ENCODE measurements at regions not wholly inside any gene's neighbourhood (a gene's known extent, or its start where the extent isn't known, plus 50 kb on each side); places are given as distances from the start of the nearest gene placed in this dataset.

GRCh38 chr7:93015101-93015778 lies 102.5 kb downstream of the SAMD9 start:
- H3K27ac ChIP-seq (ENCODE audit: low read length), result no peak overlapping the region

GRCh38 chr7:93014410-93014809 lies 103.4 kb downstream of the SAMD9 start:
- Histone ChIP-seq H3K9me3 (ENCODE audit: insufficient read depth, low read depth, low read length) (no peaks in the 10 kb centered on the region), H3K36me3 (ENCODE audit: insufficient read depth, low read depth, low read length) (no peaks in the 10 kb centered on the region), H3K27me3 (ENCODE audit: insufficient read depth, low read length) (no peaks in the 10 kb centered on the region), H3K27ac (ENCODE audit: low read length) (no peak overlapping the region), H3K4me1 (ENCODE audit: insufficient read depth, low read length) (peaks cover 10% of the 10 kb centered on the region; the same call in 1 of the 2 replicates), H3K9ac (ENCODE audit: low read depth, low read length) (no peak overlapping the region), H3K4me3 (ENCODE audit: low read length) (no peak overlapping the region)

More at GRCh38 chr7:93015101-93015778, 102.5 kb downstream of the SAMD9 start:
- no peaks in the 10 kb centered on the region for H3K36me3 ChIP-seq (ENCODE audit: insufficient read depth, low read depth, low read length)
- H3K4me3 ChIP-seq (ENCODE audit: low read length), result no peak overlapping the region
- H3K4me1 ChIP-seq (ENCODE audit: insufficient read depth, low read length), result peaks cover 10% of the 10 kb centered on the region; the same call in 1 of the 2 replicates
- H3K9me3 ChIP-seq (ENCODE audit: insufficient read depth, low read depth, low read length), result no peaks in the 10 kb centered on the region
- H3K27me3 ChIP-seq (ENCODE audit: insufficient read depth, low read length), result no peaks in the 10 kb centered on the region
- H3K9ac ChIP-seq (ENCODE audit: low read depth, low read length), result no peak overlapping the region

- Histone ChIP-seq H3K27me3 (ENCODE audit: insufficient read depth, low read length) (no peaks in the 10 kb centered on the region), H3K4me3 (ENCODE audit: low read length) (no peak overlapping the region), H3K4me1 (ENCODE audit: insufficient read depth, low read length) (peaks cover 10% of the 10 kb centered on the region; the same call in 1 of the 2 replicates), H3K36me3 (ENCODE audit: insufficient read depth, low read depth, low read length) (no peaks in the 10 kb centered on the region), H3K9me3 (ENCODE audit: insufficient read depth, low read depth, low read length) (no peaks in the 10 kb centered on the region), H3K27ac (ENCODE audit: low read length) (no peak overlapping the region), H3K9ac (ENCODE audit: low read depth, low read length) (no peak overlapping the region)
Observed at GRCh38 chr7:93013446-93014061, 104.2 kb downstream of the SAMD9 start.

- Histone ChIP-seq H3K9me3 (ENCODE audit: insufficient read depth, low read depth, low read length) (no peaks in the 10 kb centered on the region), H3K36me3 (ENCODE audit: insufficient read depth, low read depth, low read length) (no peaks in the 10 kb centered on the region), H3K27ac (ENCODE audit: low read length) (no peak overlapping the region), H3K9ac (ENCODE audit: low read depth, low read length) (no peak overlapping the region), H3K27me3 (ENCODE audit: insufficient read depth, low read length) (no peaks in the 10 kb centered on the region), H3K4me1 (ENCODE audit: insufficient read depth, low read length) (peaks cover 10% of the 10 kb centered on the region; the same call in 1 of the 2 replicates), H3K4me3 (ENCODE audit: low read length) (no peak overlapping the region)
Observed at GRCh38 chr7:93011351-93012294, 106.2 kb downstream of the SAMD9 start.

GRCh38 chr7:93008833-93009232 lies 108.9 kb downstream of the SAMD9 start:
- Histone ChIP-seq H3K9ac (ENCODE audit: low read depth, low read length) (no peak overlapping the region), H3K4me1 (ENCODE audit: insufficient read depth, low read length) (no peaks in the 10 kb centered on the region), H3K36me3 (ENCODE audit: insufficient read depth, low read depth, low read length) (no peaks in the 10 kb centered on the region), H3K9me3 (ENCODE audit: insufficient read depth, low read depth, low read length) (no peaks in the 10 kb centered on the region), H3K27ac (ENCODE audit: low read length) (no peak overlapping the region), H3K27me3 (ENCODE audit: insufficient read depth, low read length) (no peaks in the 10 kb centered on the region), H3K4me3 (ENCODE audit: low read length) (no peak overlapping the region)

GRCh38 chr7:93006480-93007095 lies 111.2 kb downstream of the SAMD9 start:
- H3K9ac ChIP-seq (ENCODE audit: low read depth, low read length), result no peak overlapping the region
- no peak overlapping the region for H3K27ac ChIP-seq (ENCODE audit: low read length)
- H3K4me1 ChIP-seq (ENCODE audit: insufficient read depth, low read length), result no peaks in the 10 kb centered on the region
- no peaks in the 10 kb centered on the region for H3K27me3 ChIP-seq (ENCODE audit: insufficient read depth, low read length)
- no peaks in the 10 kb centered on the region for H3K9me3 ChIP-seq (ENCODE audit: insufficient read depth, low read depth, low read length)
- no peaks in the 10 kb centered on the region for H3K36me3 ChIP-seq (ENCODE audit: insufficient read depth, low read depth, low read length)
- H3K4me3 ChIP-seq (ENCODE audit: low read length), result no peak overlapping the region

- H3K36me3 ChIP-seq (ENCODE audit: insufficient read depth, low read depth, low read length), result no peaks in the 10 kb centered on the region
- H3K4me1 ChIP-seq (ENCODE audit: insufficient read depth, low read length), result no peaks in the 10 kb centered on the region
- no peak overlapping the region for H3K9ac ChIP-seq (ENCODE audit: low read depth, low read length)
- no peak overlapping the region for H3K4me3 ChIP-seq (ENCODE audit: low read length)
- no peaks in the 10 kb centered on the region for H3K9me3 ChIP-seq (ENCODE audit: insufficient read depth, low read depth, low read length)
- H3K27me3 ChIP-seq (ENCODE audit: insufficient read depth, low read length), result no peaks in the 10 kb centered on the region
- no peak overlapping the region for H3K27ac ChIP-seq (ENCODE audit: low read length)
Observed at GRCh38 chr7:93004906-93005305, 112.9 kb downstream of the SAMD9 start.

- no peaks in the 10 kb centered on the region for H3K36me3 ChIP-seq (ENCODE audit: insufficient read depth, low read depth, low read length)
Observed at GRCh38 chr7:92997719-92998118, 120.1 kb downstream of the SAMD9 start.

GRCh38 chr7:92997152-92997551 lies 120.6 kb downstream of the SAMD9 start:
- H3K9me3 ChIP-seq (ENCODE audit: insufficient read depth, low read depth, low read length), result no peaks in the 10 kb centered on the region
- H3K27ac ChIP-seq (ENCODE audit: low read length), result no peak overlapping the region
- H3K27me3 ChIP-seq (ENCODE audit: insufficient read depth, low read length), result no peaks in the 10 kb centered on the region
- H3K4me3 ChIP-seq (ENCODE audit: low read length), result no peak overlapping the region
- H3K36me3 ChIP-seq (ENCODE audit: insufficient read depth, low read depth, low read length), result no peaks in the 10 kb centered on the region
- no peak overlapping the region for H3K9ac ChIP-seq (ENCODE audit: low read depth, low read length)
- H3K4me1 ChIP-seq (ENCODE audit: insufficient read depth, low read length), result peaks cover 9% of the 10 kb centered on the region; the same call in 1 of the 2 replicates

More at GRCh38 chr7:92997719-92998118, 120.1 kb downstream of the SAMD9 start:
- no peaks in the 10 kb centered on the region for H3K9me3 ChIP-seq (ENCODE audit: insufficient read depth, low read depth, low read length)
- peaks cover 3% of the 10 kb centered on the region; the same call in 1 of the 2 replicates for H3K4me1 ChIP-seq (ENCODE audit: insufficient read depth, low read length)
- H3K4me3 ChIP-seq (ENCODE audit: low read length), result no peak overlapping the region
- H3K27me3 ChIP-seq (ENCODE audit: insufficient read depth, low read length), result no peaks in the 10 kb centered on the region
- H3K9ac ChIP-seq (ENCODE audit: low read depth, low read length), result no peak overlapping the region
- H3K27ac ChIP-seq (ENCODE audit: low read length), result no peak overlapping the region

- Histone ChIP-seq H3K27ac (ENCODE audit: low read length) (no peak overlapping the region), H3K4me3 (ENCODE audit: low read length) (no peak overlapping the region), H3K36me3 (ENCODE audit: insufficient read depth, low read depth, low read length) (no peaks in the 10 kb centered on the region), H3K4me1 (ENCODE audit: insufficient read depth, low read length) (peaks cover 12% of the 10 kb centered on the region; the same call in 1 of the 2 replicates), H3K27me3 (ENCODE audit: insufficient read depth, low read length) (no peaks in the 10 kb centered on the region), H3K9ac (ENCODE audit: low read depth, low read length) (no peak overlapping the region), H3K9me3 (ENCODE audit: insufficient read depth, low read depth, low read length) (no peaks in the 10 kb centered on the region)
Observed at GRCh38 chr7:92994901-92995300, 122.9 kb downstream of the SAMD9 start.

GRCh38 chr7:92992932-92993331 lies 124.8 kb downstream of the SAMD9 start:
- no peak overlapping the region for H3K9ac ChIP-seq (ENCODE audit: low read depth, low read length)
- H3K27me3 ChIP-seq (ENCODE audit: insufficient read depth, low read length), result no peaks in the 10 kb centered on the region

More at GRCh38 chr7:92992932-92993331, 124.8 kb downstream of the SAMD9 start:
- H3K4me1 ChIP-seq (ENCODE audit: insufficient read depth, low read length), result peaks cover 12% of the 10 kb centered on the region; the same call in 1 of the 2 replicates
- no peaks in the 10 kb centered on the region for H3K36me3 ChIP-seq (ENCODE audit: insufficient read depth, low read depth, low read length)
- H3K27ac ChIP-seq (ENCODE audit: low read length), result no peak overlapping the region
- H3K4me3 ChIP-seq (ENCODE audit: low read length), result no peak overlapping the region
- H3K9me3 ChIP-seq (ENCODE audit: insufficient read depth, low read depth, low read length), result no peaks in the 10 kb centered on the region

Data from iPS-20b (cell line).